ENCODE measurements at regions not wholly inside any gene's neighbourhood (a gene's known extent, or its start where the extent isn't known, plus 50 kb on each side); places are given as distances from the start of the nearest gene placed in this dataset. TPM values are rescaled to one million over a fixed set of nuclear protein-coding genes. Genes with fewer than 3 reads are reported as not detected.

Small RNA genes in the stretch of these regions (small RNA-seq; reads per million reads assigned to genes)
- gene AL590099.1 (ENCODE audit: low replicate concordance) (not detected), gene LSP1P1 (ENCODE audit: low replicate concordance) (not detected)

Measured in tongue (tissue), 1 donor.